ENCODE measurements at regions not wholly inside any gene's neighbourhood (a gene's known extent, or its start where the extent isn't known, plus 50 kb on each side); places are given as distances from the start of the nearest gene placed in this dataset.

- Histone ChIP-seq H4K91ac (replicated peaks; ENCODE audit: insufficient read length, low read length) (no peak overlapping the region), H2BK12ac (ENCODE audit: low read depth, low read length) (no peak overlapping the region), H3K79me1 (ENCODE audit: low read depth, low read length) (no peaks in the 10 kb centered on the region), H3K36me3 (ENCODE audit: control insufficient read depth in 2 of 4, insufficient read depth in 4 of 4, low read length in 3 of 4) (no peaks in the 10 kb centered on the region), H3K4me1 (replicated peaks in 1 of 4; ENCODE audit: control insufficient read depth in 3 of 4, insufficient read depth in 4 of 4, low read length in 3 of 4) (no peaks in the 10 kb centered on the region), H3K23me2 (ENCODE audit: low read depth, low read length) (no peaks in the 10 kb centered on the region), H3K4me3 (ENCODE audit: extremely low read depth in 1 of 4, insufficient read depth in 2 of 4, low read depth in 3 of 4, low read length in 4 of 4) (no peak overlapping the region), H2AK5ac (ENCODE audit: low read depth, low read length) (no peak overlapping the region), H2BK20ac (ENCODE audit: low read length) (no peak overlapping the region), H3K14ac (ENCODE audit: insufficient read length) (no peak overlapping the region), H2BK120ac (replicated peaks; ENCODE audit: low read depth, low read length) (no peak overlapping the region), H3K27me3 (replicated peaks in 1 of 4; ENCODE audit: control insufficient read depth in 3 of 4, extremely low read depth in 1 of 4, insufficient read depth in 3 of 4, low read length in 3 of 4) (no peaks in the 10 kb centered on the region), H4K20me1 (replicated peaks in 1 of 2; ENCODE audit: control insufficient read depth in 1 of 2, insufficient read depth in 2 of 2, low read length in 2 of 2) (no peaks in the 10 kb centered on the region), H4K5ac (ENCODE audit: insufficient read length, low read depth, low read length) (no peak overlapping the region), H2AFZ (ENCODE audit: low read length) (no peak overlapping the region), H3K4ac (replicated peaks; ENCODE audit: insufficient read length, low read depth, low read length) (no peak overlapping the region), H3K79me2 (ENCODE audit: control insufficient read depth in 1 of 2, insufficient read depth in 2 of 2, low read length in 2 of 2) (no peaks in the 10 kb centered on the region), H3K4me2 (ENCODE audit: insufficient read depth in 1 of 2, low read depth in 2 of 2, low read length in 2 of 2) (no peak overlapping the region), H3K23ac (ENCODE audit: insufficient read length) (no peak overlapping the region), H3K18ac (ENCODE audit: extremely low read depth, low read length) (no peak overlapping the region), H2BK5ac (ENCODE audit: low read depth, low read length) (no peak overlapping the region), H3K56ac (replicated peaks; ENCODE audit: insufficient read length, low read depth, low read length) (no peak overlapping the region), H3K9ac (replicated peaks in 1 of 4; ENCODE audit: extremely low read depth in 1 of 4, low read depth in 3 of 4, low read length in 3 of 4) (no peak overlapping the region), H3K27ac (ENCODE audit: low read depth, low read length) (no peak overlapping the region), H2BK15ac (ENCODE audit: low read length) (no peak overlapping the region), H4K8ac (ENCODE audit: extremely low read depth, insufficient read depth, low read length) (no peak overlapping the region), H3K9me3 (ENCODE audit: insufficient read depth in 2 of 2, low read depth in 1 of 2, low read length in 1 of 2) (no peaks in the 10 kb centered on the region)
- WGBS, 2 experiments (ENCODE audit: extremely low coverage in 1 of 2, insufficient coverage in 1 of 2, insufficient read length in 1 of 2, insufficient replicate concordance in 2 of 2, low coverage in 1 of 2, low lambda C conversion rate in 2 of 2, missing lambda C conversion rate in 1 of 2), result 96% methylated on average over 1 of the region's 1 CpG; no CpG with 5 or more reads in 1 of the 2 experiments
- ChIA-PET CTCF (ENCODE audit: partially characterized antibody) (no interaction called here), POLR2A (ENCODE audit: partially characterized antibody) (no interaction called here)
- no peak for FAIRE-seq
- no peak for TF ChIP-seq HDAC6 (IDR thresholded peaks at IDR 0.05; ENCODE audit: low read depth, low read length)
- DNase-seq (ENCODE audit: low read depth in 1 of 2, low spot score in 2 of 2), result no peak
These were observed 796.6 kb downstream of the TLE1 start for GRCh38 chr9:80892703-80893102.
